ENCODE measurements at regions not wholly inside any gene's neighbourhood (a gene's known extent, or its start where the extent isn't known, plus 50 kb on each side); places are given as distances from the start of the nearest gene placed in this dataset.

- TF ChIP-seq CTCF (IDR thresholded peaks at IDR 0.05; ENCODE audit: low read depth, low read length) (no peak), MAX (IDR thresholded peaks at IDR 0.05; ENCODE audit: low read depth, low read length) (no peak), MYC (IDR thresholded peaks at IDR 0.05; ENCODE audit: low read depth, low read length) (no peak)
Observed at GRCh38 chr5:174428895-174429294, 295.5 kb upstream of the MSX2 start.
